CD4-positive, alpha-beta T cell treated with Interferon gamma for 1 hour (primary cell): ENCODE measurements at regions not wholly inside any gene's neighbourhood (a gene's known extent, or its start where the extent isn't known, plus 50 kb on each side); places are given as distances from the start of the nearest gene placed in this dataset.

Experiments used
- DNase-seq: peaks from one replicate; pipeline ENCODE4 v3.0.0-alpha.2; 2020

DNA sequence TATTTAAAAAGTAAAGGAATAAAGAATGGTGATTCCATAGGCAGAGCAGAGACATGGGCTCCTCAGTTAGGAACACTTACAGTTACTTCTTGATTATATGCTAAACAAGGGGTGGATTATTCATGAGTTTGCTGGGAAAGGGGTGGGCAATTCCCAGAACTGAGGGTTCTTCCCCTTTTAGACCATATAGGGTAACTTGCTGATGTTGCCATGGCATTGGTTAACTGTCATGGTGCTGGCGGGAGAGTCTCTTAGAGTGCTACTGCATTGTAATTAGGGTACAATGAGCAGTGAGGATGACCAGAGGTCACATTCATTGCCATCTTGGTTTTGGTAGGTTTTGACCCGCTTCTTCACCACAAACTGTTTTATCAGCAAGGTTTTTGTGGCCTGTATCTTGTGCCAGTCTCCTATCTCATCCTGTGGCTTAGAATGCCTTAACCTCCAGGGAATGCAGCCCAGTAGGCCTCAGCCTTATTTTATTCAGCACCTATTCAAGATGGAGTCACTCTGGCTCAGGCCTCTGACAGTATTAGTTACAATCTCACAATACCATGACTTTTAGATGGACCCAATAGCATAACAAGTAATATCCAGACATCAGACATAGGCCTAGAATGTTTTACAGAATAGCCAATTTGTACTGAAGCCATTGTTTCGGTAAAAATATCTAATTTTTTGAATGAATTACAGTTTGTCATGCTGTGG is 106.8 kb downstream of the ZBTB18 start:
- peak; percentile 48 for DNase-seq

DNA sequence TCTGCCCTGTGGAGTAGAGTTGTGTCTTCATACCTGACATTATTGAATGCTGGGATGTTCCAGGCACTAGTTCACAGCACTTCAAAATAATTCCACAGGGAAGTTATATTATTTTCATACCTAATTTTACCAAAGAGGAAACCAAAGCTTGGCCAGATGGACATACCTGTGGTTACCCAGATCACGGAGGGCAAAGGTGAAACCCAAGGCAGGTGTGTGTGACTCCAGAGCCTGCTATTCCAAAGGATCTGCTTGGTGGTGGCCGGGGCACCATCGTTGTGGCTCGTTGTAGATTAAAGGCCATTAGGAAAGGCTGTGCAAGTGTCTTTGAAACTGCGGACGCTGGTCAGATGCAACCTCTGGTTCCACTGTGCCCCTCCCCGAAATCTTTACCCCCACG is 108.6 kb downstream of the ZBTB18 start:
- no peak for DNase-seq

DNA sequence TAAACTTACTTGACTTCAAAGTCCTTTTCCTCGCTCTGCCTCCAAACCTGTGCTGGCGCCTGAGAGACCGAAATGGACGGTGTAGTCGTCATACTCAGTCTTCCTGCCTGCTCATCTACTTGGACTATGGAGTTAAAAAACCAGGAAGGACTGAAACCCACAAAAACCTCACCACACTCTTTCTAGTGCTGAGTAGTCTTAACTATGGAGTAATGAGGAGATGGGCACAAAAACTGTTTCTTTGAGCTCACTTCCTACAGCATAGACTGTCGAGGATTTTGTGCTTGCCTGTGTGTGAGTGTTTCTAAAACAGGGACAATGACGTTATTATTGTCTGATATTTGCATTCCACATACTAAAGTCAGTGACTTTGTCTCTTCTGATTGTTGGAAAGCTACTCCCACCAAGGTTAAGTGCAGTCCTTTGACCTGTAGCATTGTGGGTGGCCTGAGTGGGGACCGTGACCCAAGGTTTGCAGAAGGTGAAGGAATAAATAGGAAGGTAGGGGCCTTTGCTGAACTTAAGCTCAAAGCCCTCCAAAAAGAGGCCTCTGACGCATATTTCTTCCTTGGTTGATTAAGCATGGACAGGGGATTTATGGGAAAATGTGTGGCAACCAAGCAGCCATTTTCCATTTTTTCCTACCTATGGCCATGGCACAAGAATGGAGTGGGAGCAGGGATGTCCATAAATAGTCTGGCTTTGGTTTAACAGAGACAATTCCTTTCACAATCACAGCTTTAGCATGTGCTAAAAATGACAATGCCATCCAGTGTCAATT is 109.6 kb downstream of the ZBTB18 start:
- no peak for DNase-seq

- no peak for DNase-seq
Measured at GRCh38 chr1:244161236-244161510, 110.1 kb downstream of the ZBTB18 start.

- no peak for DNase-seq
Measured at GRCh38 chr1:244162786-244163530, 111.9 kb downstream of the ZBTB18 start.

DNA sequence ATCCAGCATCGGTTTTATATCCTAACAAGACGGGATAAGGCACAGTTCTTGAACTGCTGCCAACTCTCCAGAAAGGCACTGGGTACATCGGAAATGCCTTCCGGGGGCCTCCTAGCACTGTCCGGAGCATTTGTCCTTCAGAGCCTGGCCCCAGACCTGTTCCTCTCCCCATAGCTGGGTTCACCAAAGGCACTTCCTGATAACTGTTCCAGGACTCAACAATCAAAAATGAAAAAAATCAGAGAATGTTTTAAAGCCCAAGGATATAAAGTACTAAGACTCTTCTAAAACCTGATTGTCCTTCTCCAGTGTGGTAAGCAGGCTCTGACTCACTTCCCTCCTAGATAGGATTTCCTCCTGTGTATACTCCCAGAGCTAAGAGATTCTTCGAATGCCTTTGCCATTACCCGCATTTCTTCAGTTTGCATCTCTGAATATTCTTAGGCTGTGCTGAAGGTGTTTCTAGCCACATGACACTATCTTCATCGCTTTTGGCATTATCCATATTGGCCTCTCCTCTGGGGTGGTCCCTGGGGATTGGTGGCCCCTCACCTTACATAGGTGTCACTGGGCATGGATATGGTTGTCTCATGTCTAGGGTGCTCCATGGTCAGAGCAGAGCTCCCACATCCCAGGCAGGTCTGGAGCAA is 112.9 kb downstream of the ZBTB18 start:
- DNase-seq, result no peak

DNA sequence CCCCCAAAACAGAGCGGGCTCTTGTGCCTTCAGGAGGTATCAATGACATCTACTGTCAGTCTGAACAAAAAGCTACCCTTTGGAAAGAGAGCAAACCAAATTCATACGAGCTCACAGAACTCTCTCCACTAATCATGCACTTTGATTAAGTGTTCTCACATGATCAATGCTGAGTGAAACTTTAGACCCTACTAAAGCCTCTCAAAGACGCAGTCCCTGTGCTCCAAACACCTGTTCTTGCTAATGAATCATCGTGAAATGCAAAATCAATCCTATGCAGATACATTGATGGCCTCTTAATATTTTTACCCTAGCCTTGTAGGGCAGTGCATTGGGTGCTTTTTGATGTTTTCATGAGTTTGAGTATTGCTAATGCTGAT is 113.4 kb downstream of the ZBTB18 start:
- no peak for DNase-seq

- DNase-seq, result no peak
Measured at GRCh38 chr1:244165021-244165420, 113.9 kb downstream of the ZBTB18 start.

- no peak for DNase-seq
Measured at GRCh38 chr1:244165701-244166100, 114.6 kb downstream of the ZBTB18 start.

DNA sequence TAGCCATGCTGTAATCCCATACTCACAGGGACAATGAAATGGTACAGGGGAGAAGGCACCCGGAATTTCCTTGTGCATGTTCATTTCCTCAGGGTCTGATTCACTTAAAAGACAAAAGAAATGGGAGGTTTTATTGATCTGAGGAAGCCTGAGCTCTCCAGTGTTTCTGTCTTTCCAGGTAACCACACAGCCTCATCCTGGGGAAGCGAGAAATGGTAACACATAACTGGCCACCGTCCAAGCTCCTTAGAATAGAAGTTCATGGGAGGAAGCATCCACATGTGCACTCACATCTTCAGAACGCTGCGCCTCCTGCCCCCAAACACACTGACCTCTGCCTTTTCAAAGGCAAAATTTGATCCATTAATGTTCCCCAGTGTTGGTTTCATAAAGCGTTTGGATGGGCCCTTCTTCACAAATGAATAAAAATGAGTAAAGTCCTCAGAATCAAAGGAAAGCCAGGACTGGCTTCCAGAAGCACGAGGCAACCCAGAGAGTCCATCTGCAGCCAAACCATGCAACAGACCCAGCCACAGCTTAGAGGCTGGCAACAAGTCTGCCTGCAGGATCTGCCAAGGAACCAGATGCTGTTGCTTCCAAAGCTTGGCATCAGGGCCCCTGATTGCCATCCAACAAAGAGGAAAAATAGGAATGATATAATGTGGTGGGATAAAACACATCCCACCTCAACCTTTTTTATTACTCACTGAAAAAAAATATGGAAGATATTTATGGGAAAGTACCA is 120.3 kb downstream of the ZBTB18 start:
- DNase-seq, result no peak

DNA sequence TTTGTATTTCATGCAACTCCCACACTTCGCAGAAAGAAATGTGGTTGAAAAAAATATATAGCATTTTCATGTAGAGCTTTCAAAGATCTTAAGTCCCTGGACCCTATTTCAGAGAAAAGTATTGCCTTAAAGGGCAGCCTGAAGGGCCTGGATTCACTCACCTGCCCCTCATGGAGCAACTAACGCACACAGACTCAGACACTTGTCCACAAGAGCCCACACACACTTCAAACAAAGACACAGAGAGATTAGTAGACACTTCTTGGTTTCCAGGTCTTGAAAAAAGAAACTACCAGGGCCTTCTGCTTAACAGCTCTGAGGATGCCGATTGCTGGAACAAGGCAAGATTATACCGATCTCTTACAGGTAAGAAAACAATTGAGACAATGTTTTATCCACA is 122.2 kb downstream of the ZBTB18 start:
- no peak for DNase-seq

GRCh38 chr1:244173769-244174168 is 122.7 kb downstream of the ZBTB18 start:
- no peak for DNase-seq

GRCh38 chr1:244174922-244175521 is 123.9 kb downstream of the ZBTB18 start:
- no peak for DNase-seq

DNA sequence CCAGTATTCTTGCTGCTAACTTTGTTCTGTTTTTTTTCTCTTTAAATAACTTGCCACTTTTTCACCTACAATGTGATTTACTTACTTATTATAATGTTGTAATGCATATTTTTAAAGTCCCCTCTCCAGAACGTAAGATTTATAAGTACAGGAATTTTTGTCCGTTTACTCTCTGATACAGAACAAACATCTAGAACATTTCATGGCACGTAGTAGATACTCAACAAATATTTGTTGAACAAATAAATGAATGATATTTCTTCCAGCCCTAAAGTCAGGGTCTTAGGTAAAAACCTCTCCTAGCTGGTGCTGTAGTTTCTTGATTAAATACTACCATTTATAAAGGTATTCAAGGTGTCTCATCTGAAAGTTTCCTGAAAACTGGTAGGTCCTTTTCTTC is 125.1 kb downstream of the ZBTB18 start:
- DNase-seq, result no peak

- DNase-seq, result no peak
Measured at GRCh38 chr1:244180256-244180655, 129.2 kb downstream of the ZBTB18 start.

- no peak for DNase-seq
Measured at GRCh38 chr1:244181867-244182266, 130.8 kb downstream of the ZBTB18 start.

DNA sequence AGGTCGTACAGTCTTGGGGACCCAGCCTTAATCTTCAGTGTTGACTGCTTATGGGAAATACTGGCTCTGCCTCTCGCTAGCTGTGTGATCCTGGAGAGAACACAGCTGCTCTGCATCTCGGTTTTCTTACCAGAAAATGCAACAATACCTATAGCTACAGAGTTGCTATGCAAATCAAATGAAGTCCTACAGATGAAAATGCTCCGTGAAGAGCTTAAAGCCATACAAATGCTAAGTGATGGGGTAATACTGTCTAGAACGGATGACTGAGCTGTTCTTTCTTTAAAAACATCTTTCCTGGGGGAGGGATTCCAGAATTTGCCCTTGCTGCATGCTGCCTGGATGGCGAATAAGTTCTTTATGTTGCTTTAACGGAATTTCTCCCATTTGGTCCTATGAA is 132.0 kb downstream of the ZBTB18 start:
- DNase-seq, result no peak

DNA sequence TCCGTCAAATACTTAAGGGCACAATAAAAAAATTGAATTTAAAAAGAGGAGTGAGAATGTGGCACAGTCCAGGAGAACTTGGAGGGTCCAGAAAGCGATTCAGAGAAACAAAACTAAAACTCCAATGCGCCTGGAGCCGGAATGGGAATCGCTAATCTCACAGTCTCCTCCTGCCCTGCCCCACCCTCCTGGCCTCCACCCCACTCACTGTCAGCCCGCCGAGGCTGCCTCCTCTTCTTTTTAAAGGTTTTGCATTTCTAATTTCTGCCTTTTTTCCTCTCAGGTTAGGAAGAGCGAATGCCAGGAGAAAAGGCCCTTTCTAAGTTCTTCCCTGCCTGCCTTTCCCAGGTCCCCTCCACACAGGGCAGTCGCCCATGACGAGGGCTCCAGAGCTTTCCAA is 135.3 kb downstream of the ZBTB18 start:
- no peak for DNase-seq

GRCh38 chr1:244187310-244187709 is 136.2 kb downstream of the ZBTB18 start:
- no peak for DNase-seq

- DNase-seq, result no peak
Measured at GRCh38 chr1:244191581-244191980, 140.5 kb downstream of the ZBTB18 start.

- no peak for DNase-seq
Measured at GRCh38 chr1:244192325-244192724, 141.2 kb downstream of the ZBTB18 start.

- no peak for DNase-seq
Measured at GRCh38 chr1:244196571-244197285, 145.6 kb downstream of the ZBTB18 start.
